H1 (cell line): ENCODE measurements at regions not wholly inside any gene's neighbourhood (a gene's known extent, or its start where the extent isn't known, plus 50 kb on each side); places are given as distances from the start of the nearest gene placed in this dataset.

Experiments
- CHD7 ChIP-seq: fragments of 300-600 bp; sonication (generic); IDR thresholded peaks from 2 replicates; pipeline ENCODE4 v1.7.1; 2012; ENCODE audit warnings: low read length, moderate library complexity, mild to moderate bottlenecking, inconsistent platforms; ENCODE audit not compliant: insufficient replicate concordance

DNA sequence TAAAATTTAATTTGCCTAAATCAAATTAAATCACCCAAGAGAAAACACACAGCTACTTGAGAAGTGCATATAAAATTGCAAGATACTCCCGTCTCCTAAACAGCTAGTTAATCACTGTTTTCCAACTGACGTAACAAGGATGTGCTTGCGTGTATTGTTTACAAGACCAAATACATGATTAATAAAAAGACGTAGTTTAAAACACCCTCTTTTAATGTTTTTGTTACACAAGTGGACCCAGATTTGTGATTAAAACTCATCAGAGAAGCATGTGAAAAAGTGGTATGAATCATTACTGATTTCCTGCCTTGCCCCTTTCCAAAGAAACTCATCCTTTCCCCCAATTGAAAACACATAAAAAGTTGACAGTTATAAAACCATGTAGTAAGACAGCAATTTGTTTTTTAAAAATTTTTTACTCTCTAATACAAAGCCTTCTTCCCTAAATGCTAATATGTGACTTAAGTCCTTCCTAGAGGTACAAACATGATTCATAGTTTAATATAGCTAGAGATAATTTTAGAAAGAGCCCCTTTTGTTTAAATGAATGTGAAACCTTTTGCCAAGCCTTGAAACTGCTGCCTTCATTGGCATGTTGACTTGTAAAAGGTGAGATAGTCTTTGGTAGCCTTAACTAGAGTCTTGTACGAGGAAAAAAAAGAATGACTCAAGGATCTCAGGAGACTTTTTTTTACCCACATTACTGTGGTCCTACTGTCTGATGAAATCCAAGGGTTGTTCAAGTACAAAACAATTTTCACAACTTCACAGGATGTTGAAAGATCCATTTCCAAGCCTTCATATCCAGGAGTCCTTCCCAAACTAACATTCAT is 61.4 kb upstream of the FST start (continued):
- peak; percentile 17 for TF ChIP-seq CHD7
